HG02870 (cell line): ENCODE measurements at regions not wholly inside any gene's neighbourhood (a gene's known extent, or its start where the extent isn't known, plus 50 kb on each side); places are given as distances from the start of the nearest gene placed in this dataset.
A peak's percentile ranks its signal among the peaks of the same experiment; 100 is the strongest.

Experiments
- ATAC-seq: cut with Tn5 transposase; IDR thresholded peaks from one replicate; pipeline ENCODE4 v1.9.1; 2021; ENCODE audit warnings: mild to moderate bottlenecking, moderate library complexity; ENCODE audit not compliant: unreplicated experiment

GRCh38 chr14:24693983-24694382, 60.0 kb upstream of the GZMB start:
- no peak for ATAC-seq

- ATAC-seq = no peak
Measured at GRCh38 chr14:24693353-24693737, 59.4 kb upstream of the GZMB start.

- no peak for ATAC-seq
Measured at GRCh38 chr14:24692382-24693352, 58.7 kb upstream of the GZMB start.

- peak; percentile 59 for ATAC-seq
Measured at GRCh38 chr14:24690492-24690891, 56.5 kb upstream of the GZMB start.

GRCh38 chr14:24688030-24688658, 54.2 kb upstream of the GZMB start:
- ATAC-seq = no peak
